ENCODE measurements at regions not wholly inside any gene's neighbourhood (a gene's known extent, or its start where the extent isn't known, plus 50 kb on each side); places are given as distances from the start of the nearest gene placed in this dataset.

DNA sequence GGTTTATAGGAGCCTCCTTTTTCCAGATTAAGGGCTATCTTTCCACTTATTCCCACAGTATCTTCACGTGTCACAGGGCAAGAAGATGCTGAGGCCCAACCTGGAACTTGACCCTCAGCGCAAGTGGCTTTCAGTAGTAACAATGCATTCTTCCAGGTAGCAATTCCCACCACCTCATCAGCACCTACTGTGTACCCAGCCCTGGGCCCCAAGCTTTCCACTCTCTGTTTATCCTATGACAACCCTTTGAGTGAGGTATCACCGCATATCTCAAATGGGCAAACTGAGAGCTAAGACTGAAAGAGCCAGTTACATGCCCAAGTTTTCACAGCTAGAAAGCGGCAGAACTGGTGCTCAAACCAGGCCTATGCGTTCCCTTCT lies 88.2 kb downstream of the CPN2 start:
- TF ChIP-seq, protein P1, sequence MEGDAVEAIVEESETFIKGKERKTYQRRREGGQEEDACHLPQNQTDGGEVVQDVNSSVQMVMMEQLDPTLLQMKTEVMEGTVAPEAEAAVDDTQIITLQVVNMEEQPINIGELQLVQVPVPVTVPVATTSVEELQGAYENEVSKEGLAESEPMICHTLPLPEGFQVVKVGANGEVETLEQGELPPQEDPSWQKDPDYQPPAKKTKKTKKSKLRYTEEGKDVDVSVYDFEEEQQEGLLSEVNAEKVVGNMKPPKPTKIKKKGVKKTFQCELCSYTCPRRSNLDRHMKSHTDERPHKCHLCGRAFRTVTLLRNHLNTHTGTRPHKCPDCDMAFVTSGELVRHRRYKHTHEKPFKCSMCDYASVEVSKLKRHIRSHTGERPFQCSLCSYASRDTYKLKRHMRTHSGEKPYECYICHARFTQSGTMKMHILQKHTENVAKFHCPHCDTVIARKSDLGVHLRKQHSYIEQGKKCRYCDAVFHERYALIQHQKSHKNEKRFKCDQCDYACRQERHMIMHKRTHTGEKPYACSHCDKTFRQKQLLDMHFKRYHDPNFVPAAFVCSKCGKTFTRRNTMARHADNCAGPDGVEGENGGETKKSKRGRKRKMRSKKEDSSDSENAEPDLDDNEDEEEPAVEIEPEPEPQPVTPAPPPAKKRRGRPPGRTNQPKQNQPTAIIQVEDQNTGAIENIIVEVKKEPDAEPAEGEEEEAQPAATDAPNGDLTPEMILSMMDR (IDR thresholded peaks at IDR 0.05; ENCODE audit: insufficient read depth, low read length): no peak
- TF ChIP-seq POLR2AphosphoS5 (IDR thresholded peaks at IDR 0.05; ENCODE audit: low read depth) (no peak), GABPA (IDR thresholded peaks at IDR 0.05; ENCODE audit: low read depth) (no peak)

All from HL-60 (cell line).